Liver (tissue), 7 donors: ENCODE measurements at regions not wholly inside any gene's neighbourhood (a gene's known extent, or its start where the extent isn't known, plus 50 kb on each side); places are given as distances from the start of the nearest gene placed in this dataset.

ENCODE experiments used
- DNase-seq: peaks from one replicate; pipeline ENCODE4 v3.0.0-alpha.2; 2017; ENCODE audit warnings: low spot score
- H3K27ac ChIP-seq, 2 donors: one replicate each; pipeline ENCODE4 v1.7.0; 2013; ENCODE audit warnings: inconsistent platforms in 2 of 2, low read length in 2 of 2, control low read depth in 1 of 2, low read depth in 1 of 2, mild to moderate bottlenecking in 1 of 2
- H3K27me3 ChIP-seq, 4 donors: one replicate each; pipeline versions ENCODE4 v1.6.1 to v1.7.0; 2013; ENCODE audit warnings: low read length in 3 of 4, inconsistent platforms in 1 of 4, mild to moderate bottlenecking in 1 of 4, moderate library complexity in 1 of 4; ENCODE audit not compliant: control insufficient read depth in 4 of 4, insufficient read depth in 4 of 4
- H3K36me3 ChIP-seq, 4 donors: one replicate each; pipeline versions ENCODE4 v1.6.1 to v1.7.0; 2013; ENCODE audit warnings: low read length in 3 of 4, mild to moderate bottlenecking in 3 of 4, low read depth in 1 of 4, moderate library complexity in 1 of 4; ENCODE audit not compliant: control insufficient read depth in 4 of 4, insufficient read depth in 3 of 4
- H3K4me1 ChIP-seq, 4 donors: one replicate each; pipeline versions ENCODE4 v1.6.1 to v1.7.0; 2013; ENCODE audit warnings: low read length in 3 of 4, mild to moderate bottlenecking in 3 of 4, moderate library complexity in 1 of 4; ENCODE audit not compliant: control insufficient read depth in 4 of 4, insufficient read depth in 4 of 4
- H3K4me3 ChIP-seq, 3 donors: one replicate each; pipeline versions ENCODE4 v1.6.1 to v1.7.0; 2013; ENCODE audit warnings: low read length in 3 of 3, control low read depth in 1 of 3, low read depth in 1 of 3, mild to moderate bottlenecking in 1 of 3
- H3K9ac ChIP-seq, 2 donors: one replicate each; pipeline ENCODE4 v1.7.0; 2013; ENCODE audit warnings: low read length in 2 of 2, mild to moderate bottlenecking in 2 of 2, moderate library complexity in 2 of 2, control low read depth in 1 of 2, low read depth in 1 of 2
- H3K9me3 ChIP-seq, 4 donors: one replicate each; pipeline versions ENCODE4 v1.6.1 to v1.7.0; 2013; ENCODE audit warnings: low read length in 3 of 4; ENCODE audit not compliant: control insufficient read depth in 4 of 4
- ATF3 ChIP-seq: IDR thresholded peaks from 2 replicates; pipeline ENCODE4 v1.6.1; 2016; ENCODE audit warnings: antibody characterized with exemption
- EGR1 ChIP-seq, 2 donors: IDR thresholded peaks; 2 replicates each; pipeline ENCODE4 v1.6.1; 2016 to 2018; ENCODE audit warnings: antibody characterized with exemption in 2 of 2, low read depth in 2 of 2
- FOXA1 ChIP-seq: IDR thresholded peaks from 2 replicates; pipeline ENCODE4 v1.6.1; 2016; ENCODE audit warnings: antibody characterized with exemption
- FOXA2 ChIP-seq: IDR thresholded peaks from 2 replicates; pipeline ENCODE4 v1.6.1; 2016; ENCODE audit warnings: antibody characterized with exemption
- GABPA ChIP-seq, 2 donors: IDR thresholded peaks in 1 of 2; conservative IDR thresholded peaks in 1 of 2; 2 replicates each; pipeline ENCODE4 v1.6.1; 2016; ENCODE audit warnings: antibody characterized with exemption in 2 of 2, mild to moderate bottlenecking in 1 of 2, moderate library complexity in 1 of 2
- HNF4A ChIP-seq, 2 donors: conservative IDR thresholded peaks; 2 replicates each; pipeline ENCODE4 v1.6.1; 2016; ENCODE audit warnings: antibody characterized with exemption in 2 of 2, mild to moderate bottlenecking in 2 of 2
- HNF4G ChIP-seq: IDR thresholded peaks from 2 replicates; pipeline ENCODE4 v1.6.1; 2016; ENCODE audit warnings: antibody characterized with exemption
- JUND ChIP-seq, 2 donors: IDR thresholded peaks; 2 replicates each; pipeline ENCODE4 v1.6.1; 2016; ENCODE audit warnings: antibody characterized with exemption in 2 of 2
- MAX ChIP-seq: IDR thresholded peaks from 2 replicates; pipeline ENCODE4 v1.6.1; 2016; ENCODE audit warnings: antibody characterized with exemption
- NR2F2 ChIP-seq: IDR thresholded peaks from 2 replicates; pipeline ENCODE4 v1.6.1; 2016; ENCODE audit warnings: antibody characterized with exemption
- RAD21 ChIP-seq, 2 donors: IDR thresholded peaks; 2 replicates each; pipeline ENCODE4 v1.6.1; 2016; ENCODE audit warnings: antibody characterized with exemption in 2 of 2, mild to moderate bottlenecking in 2 of 2
- RXRA ChIP-seq, 2 donors: IDR thresholded peaks; 2 replicates each; pipeline ENCODE4 v1.6.1; 2017 to 2018; ENCODE audit warnings: antibody characterized with exemption in 2 of 2, mild to moderate bottlenecking in 1 of 2
- SP1 ChIP-seq: IDR thresholded peaks from 2 replicates; pipeline ENCODE4 v1.6.1; 2018; ENCODE audit warnings: antibody characterized with exemption, mild to moderate bottlenecking
- TAF1 ChIP-seq: conservative IDR thresholded peaks from 2 replicates; pipeline ENCODE4 v1.6.1; 2016; ENCODE audit warnings: antibody characterized with exemption, mild to moderate bottlenecking
- YY1 ChIP-seq: IDR thresholded peaks from 2 replicates; pipeline ENCODE4 v1.6.1; 2016; ENCODE audit warnings: antibody characterized with exemption, mild to moderate bottlenecking
- ZBTB33 ChIP-seq: IDR thresholded peaks from 2 replicates; pipeline ENCODE4 v1.6.1; 2016; ENCODE audit warnings: antibody characterized with exemption
- WGBS: extraction: QIAGEN DNeasy Blood & Tissue Kit; methylation state at CpG from one replicate; pipeline ENCODE4 v1.1.7; 2013; 5-methylcytosine and 5-hydroxymethylcytosine counted together
- donor health status: healthy.
- donor health status: healthy.
- donor health status: healthy.
- donor health status: healthy.

DNA sequence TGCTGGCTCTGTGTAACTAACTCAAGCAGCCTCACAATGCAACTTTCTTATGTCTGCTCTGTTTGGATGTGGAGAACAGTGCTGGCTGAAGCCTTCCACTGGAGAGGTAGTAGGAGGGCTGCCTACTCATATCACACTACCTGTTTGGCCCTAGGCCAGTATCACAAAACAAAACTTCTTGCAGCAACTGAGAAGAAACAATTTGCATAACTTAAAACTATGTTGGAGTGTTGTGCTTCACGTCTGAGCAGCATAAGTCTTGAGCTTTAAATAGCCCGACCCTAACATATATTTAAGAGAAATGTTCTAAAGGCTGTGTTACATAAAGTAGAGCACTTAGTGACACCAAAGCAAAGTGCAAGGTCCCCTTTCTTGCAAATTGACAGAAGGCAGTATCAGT lies 204.9 kb upstream of the ACVR2A start:
- no peak for TF ChIP-seq FOXA2
- no peak for TF ChIP-seq EGR1 (IDR thresholded peaks at IDR 0.05; ENCODE audit: low read depth in 2 of 2)
- no peak for TF ChIP-seq GABPA (IDR thresholded peaks at IDR 0.05 in 1 of 2, conservative IDR thresholded peaks at IDR 0.05 in 1 of 2)
- TF ChIP-seq FOXA1: no peak
- TF ChIP-seq YY1: no peak
- TF ChIP-seq ATF3: no peak
- TF ChIP-seq JUND (IDR thresholded peaks at IDR 0.05): no peak
- no peak for TF ChIP-seq HNF4A (conservative IDR thresholded peaks at IDR 0.05)
- TF ChIP-seq HNF4G: no peak
- TF ChIP-seq SP1: no peak
- TF ChIP-seq MAX: no peak
- no peaks in the 10 kb centered on the region for H3K4me1 ChIP-seq
- DNase-seq: no peak
- no peak overlapping the region for H3K9ac ChIP-seq
- no peaks in the 10 kb centered on the region for H3K36me3 ChIP-seq
- no peak overlapping the region for H3K4me3 ChIP-seq
- 78% methylated on average over 2 of the region's 2 CpGs for WGBS
- H3K27me3 ChIP-seq: no peaks in the 10 kb centered on the region
- no peak overlapping the region for H3K27ac ChIP-seq
- H3K9me3 ChIP-seq: no peaks in the 10 kb centered on the region

DNA sequence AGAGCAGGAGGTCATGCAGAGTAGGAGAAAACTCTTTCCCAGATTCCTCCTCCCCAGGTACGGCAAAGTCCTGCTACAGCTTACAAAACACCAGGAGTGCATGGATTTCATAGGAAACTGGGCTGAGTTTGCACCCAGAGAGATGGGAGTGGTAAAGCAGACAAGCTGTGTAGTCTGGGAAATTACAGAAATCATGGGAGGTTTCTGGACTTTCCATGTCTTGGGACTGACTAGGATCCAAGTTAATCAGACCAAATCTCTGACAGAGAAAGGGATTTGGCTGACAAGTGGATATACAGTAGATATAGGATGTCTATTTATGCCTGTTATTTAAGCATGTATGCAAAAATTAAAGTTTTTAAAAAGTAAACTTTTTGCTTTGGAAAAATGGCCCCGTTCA lies 205.4 kb upstream of the ACVR2A start:
- WGBS: 81% methylated on average over 2 of the region's 2 CpGs
- no peaks in the 10 kb centered on the region for H3K4me1 ChIP-seq

DNA sequence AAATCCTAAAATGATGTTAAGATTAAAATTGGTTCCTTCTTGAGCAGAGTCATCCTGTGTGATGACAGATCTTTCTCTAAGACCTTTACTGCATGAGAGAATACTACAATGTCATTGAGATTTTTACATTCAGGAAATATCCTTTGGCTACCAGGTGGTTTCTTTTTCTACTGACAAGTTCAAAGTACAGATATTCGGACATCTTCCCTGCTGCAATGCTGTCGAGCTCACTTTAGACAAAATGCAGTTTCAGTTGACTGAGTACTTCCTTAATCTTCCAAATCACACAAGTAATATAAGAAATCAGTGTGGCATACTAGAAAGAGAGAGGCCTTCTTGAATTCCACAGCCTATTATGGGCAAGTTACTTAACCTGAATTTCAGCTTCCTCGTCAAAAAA lies 207.9 kb upstream of the ACVR2A start:
- 43% methylated on average over 3 of the region's 3 CpGs for WGBS

More for the DNA sequence above, 205.4 kb upstream of the ACVR2A start:
- Histone ChIP-seq H3K9ac (no peak overlapping the region), H3K27ac (no peak overlapping the region), H3K27me3 (no peaks in the 10 kb centered on the region), H3K4me3 (no peak overlapping the region), H3K9me3 (no peaks in the 10 kb centered on the region), H3K36me3 (no peaks in the 10 kb centered on the region)
- no peak for DNase-seq
- TF ChIP-seq TAF1 (no peak), RAD21 (IDR thresholded peaks at IDR 0.05) (no peak), SP1 (no peak), YY1 (no peak), RXRA (IDR thresholded peaks at IDR 0.05) (no peak), GABPA (IDR thresholded peaks at IDR 0.05 in 1 of 2, conservative IDR thresholded peaks at IDR 0.05 in 1 of 2) (no peak), HNF4A (conservative IDR thresholded peaks at IDR 0.05) (no peak), NR2F2 (no peak), ATF3 (no peak), ZBTB33 (no peak), FOXA1 (no peak)

More for the DNA sequence above, 207.9 kb upstream of the ACVR2A start:
- Histone ChIP-seq H3K4me3 (no peak overlapping the region), H3K9ac (no peak overlapping the region), H3K4me1 (no peaks in the 10 kb centered on the region), H3K27me3 (no peaks in the 10 kb centered on the region), H3K36me3 (no peaks in the 10 kb centered on the region), H3K27ac (no peak overlapping the region), H3K9me3 (no peaks in the 10 kb centered on the region)
- no peak for DNase-seq
- TF ChIP-seq NR2F2 (no peak), SP1 (no peak), MAX (no peak), TAF1 (no peak), GABPA (IDR thresholded peaks at IDR 0.05 in 1 of 2, conservative IDR thresholded peaks at IDR 0.05 in 1 of 2) (no peak), YY1 (no peak), ZBTB33 (no peak), FOXA1 (no peak), FOXA2 (no peak), RXRA (IDR thresholded peaks at IDR 0.05) (no peak), HNF4A (conservative IDR thresholded peaks at IDR 0.05) (no peak)
